Pons (tissue), 1 donor: ENCODE measurements at regions not wholly inside any gene's neighbourhood (a gene's known extent, or its start where the extent isn't known, plus 50 kb on each side); places are given as distances from the start of the nearest gene placed in this dataset.
"Not testable (repeated sequence)": the region's sequence is repeated elsewhere in the genome, so short reads cannot be mapped to it uniquely, and the experiment has no call there.

Experiments
- DNase-seq: peaks from one replicate; pipeline ENCODE4 v3.0.0-alpha.2; 2016; ENCODE audit warnings: low spot score

GRCh38 chr18:38663682-38664081 lies 1098.1 kb upstream of the CELF4 start:
- DNase-seq: no peak

- DNase-seq: no peak
These were observed 1097.7 kb upstream of the CELF4 start for GRCh38 chr18:38663270-38663669.

GRCh38 chr18:38654946-38655345 lies 1089.3 kb upstream of the CELF4 start:
- no peak for DNase-seq

GRCh38 chr18:38651736-38652135 lies 1086.1 kb upstream of the CELF4 start:
- peak; percentile 6 for DNase-seq

- no peak for DNase-seq
These were observed 1082.6 kb upstream of the CELF4 start for GRCh38 chr18:38648179-38648578.

GRCh38 chr18:38646296-38646695 lies 1080.7 kb upstream of the CELF4 start:
- DNase-seq: no peak

GRCh38 chr18:38644875-38645641 lies 1079.5 kb upstream of the CELF4 start:
- DNase-seq: no peak

- no peak for DNase-seq
These were observed 1077.1 kb upstream of the CELF4 start for GRCh38 chr18:38642711-38643110.

- not testable (repeated sequence) for DNase-seq
These were observed 1074.1 kb upstream of the CELF4 start for GRCh38 chr18:38639700-38640099.

- DNase-seq: no peak
These were observed 1070.3 kb upstream of the CELF4 start for GRCh38 chr18:38635709-38636430.

GRCh38 chr18:38634117-38634516 lies 1068.5 kb upstream of the CELF4 start:
- no peak for DNase-seq

- no peak for DNase-seq
These were observed 1067.7 kb upstream of the CELF4 start for GRCh38 chr18:38633333-38633732.

GRCh38 chr18:38619129-38619528 lies 1053.5 kb upstream of the CELF4 start:
- DNase-seq: no peak

- DNase-seq: no peak
These were observed 1050.7 kb upstream of the CELF4 start for GRCh38 chr18:38616306-38616705.

- DNase-seq: no peak
These were observed 1047.3 kb upstream of the CELF4 start for GRCh38 chr18:38612904-38613303.

- DNase-seq: no peak
These were observed 1045.7 kb upstream of the CELF4 start for GRCh38 chr18:38611036-38611964.

- no peak for DNase-seq
These were observed 1041.2 kb upstream of the CELF4 start for GRCh38 chr18:38606841-38607240.

GRCh38 chr18:38602341-38602740 lies 1036.7 kb upstream of the CELF4 start:
- DNase-seq: no peak

GRCh38 chr18:38587571-38587970 lies 1022.0 kb upstream of the CELF4 start:
- DNase-seq: no peak

GRCh38 chr18:38586327-38586726 lies 1020.7 kb upstream of the CELF4 start:
- DNase-seq: no peak

GRCh38 chr18:38579764-38580163 lies 1014.2 kb upstream of the CELF4 start:
- no peak for DNase-seq

GRCh38 chr18:38576916-38577315 lies 1011.3 kb upstream of the CELF4 start:
- no peak for DNase-seq
